ENCODE measurements at regions not wholly inside any gene's neighbourhood (a gene's known extent, or its start where the extent isn't known, plus 50 kb on each side); places are given as distances from the start of the nearest gene placed in this dataset.
"Not testable (repeated sequence)": the region's sequence is repeated elsewhere in the genome, so short reads cannot be mapped to it uniquely, and the experiment has no call there.

DNA sequence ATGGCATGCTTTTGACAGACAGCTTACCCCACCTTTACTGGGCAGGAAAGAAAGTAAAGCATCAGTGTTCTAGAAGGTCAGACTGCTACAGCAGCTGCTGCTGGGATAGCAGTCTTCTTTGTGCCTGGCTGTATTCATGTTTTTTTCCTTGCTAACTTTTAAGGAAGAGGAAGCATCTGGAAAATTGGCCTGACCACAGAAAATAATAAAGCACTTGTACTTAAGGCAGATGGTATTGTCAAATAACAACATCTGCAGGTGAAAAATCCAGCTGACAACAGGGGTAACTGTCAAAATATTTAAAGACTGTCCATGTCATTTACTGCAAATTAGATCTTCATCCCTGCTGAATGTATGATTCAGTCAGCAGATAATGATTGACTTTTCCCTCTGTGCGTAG lies 229.0 kb downstream of the OXSM start:
- Histone ChIP-seq H3K4me3 (ENCODE audit: low read length) (no peak overlapping the region), H3K4me1 (ENCODE audit: control insufficient read depth in 2 of 2, insufficient read depth in 2 of 2, low read length in 2 of 2) (no peaks in the 10 kb centered on the region), H3K27me3 (ENCODE audit: control insufficient read depth in 2 of 2, insufficient read depth in 2 of 2, low read length in 2 of 2) (no peaks in the 10 kb centered on the region), H3K27ac (ENCODE audit: low read depth, low read length) (no peak overlapping the region), H3K9me3 (ENCODE audit: control insufficient read depth in 2 of 3, low read length in 3 of 3) (no peaks in the 10 kb centered on the region), H3K36me3 (ENCODE audit: control insufficient read depth in 2 of 3, insufficient read depth in 3 of 3, low read length in 3 of 3) (no peaks in the 10 kb centered on the region)
- ChIA-PET CTCF (no interaction called here), POLR2A (no interaction called here)
- no peaks in the 10 kb centered on the region for H3K4me1 Mint-ChIP-seq
- peaks cover 2 to 17% (median 9%) of the 10 kb centered on the region in 11 donors for H3K9me3 Mint-ChIP-seq
- intact Hi-C loops (cut with micrococcal nuclease): no loop called here
- DNase-seq: no peak
- ATAC-seq: no peak
- peaks cover 0 to 11% (median 0%) of the 10 kb centered on the region in 5 donors for H3K36me3 Mint-ChIP-seq
- no peak overlapping the region for H3K27ac Mint-ChIP-seq
- H3K4me3 Mint-ChIP-seq: no peak overlapping the region
- peaks cover 0 to 6% (median 0%) of the 10 kb centered on the region in 5 donors for H3K27me3 Mint-ChIP-seq

DNA sequence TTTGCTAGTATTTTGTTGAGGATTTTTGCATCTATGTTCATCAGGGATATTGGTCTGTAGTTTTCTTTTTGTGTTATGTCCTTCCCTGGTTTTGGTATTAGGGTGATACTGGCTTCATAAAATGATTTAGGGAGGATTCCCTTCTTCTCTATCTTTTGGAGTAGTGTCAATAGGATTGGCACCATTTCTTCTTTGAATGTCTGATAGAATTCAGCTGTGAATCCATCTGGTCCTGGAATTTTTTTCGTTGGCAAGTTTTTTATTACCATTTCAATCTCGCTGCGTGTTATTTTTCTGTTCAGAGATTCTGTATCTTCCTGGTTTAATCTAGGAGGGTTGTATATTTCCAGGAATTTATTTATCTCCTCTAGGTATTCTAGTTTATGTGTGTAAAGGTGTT lies 234.3 kb downstream of the OXSM start:
- DNase-seq; intact Hi-C loops (cut with micrococcal nuclease): not testable (repeated sequence)

DNA sequence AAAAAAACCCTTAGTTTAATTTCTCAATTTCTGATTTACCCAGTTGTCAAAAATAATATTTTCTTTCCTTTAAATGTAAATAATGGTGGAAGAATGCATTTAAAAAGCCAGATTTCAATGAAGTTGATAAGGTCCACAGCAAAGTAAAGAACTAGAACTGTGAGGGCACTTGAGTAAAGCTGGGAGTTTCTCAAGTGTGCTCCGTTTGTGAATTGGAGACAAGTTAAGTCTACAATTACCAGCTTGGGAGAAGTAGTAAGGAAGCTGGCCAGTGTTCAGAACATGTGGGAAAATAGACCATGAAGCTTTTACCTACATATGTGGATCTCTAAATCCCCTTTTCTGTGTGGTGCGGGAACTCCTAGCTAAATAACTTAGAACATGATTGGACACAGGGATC lies 239.4 kb downstream of the OXSM start:
- Histone ChIP-seq H3K4me1 (ENCODE audit: control insufficient read depth in 2 of 2, insufficient read depth in 2 of 2, low read length in 2 of 2) (no peaks in the 10 kb centered on the region), H3K36me3 (ENCODE audit: control insufficient read depth in 2 of 3, insufficient read depth in 3 of 3, low read length in 3 of 3) (no peaks in the 10 kb centered on the region), H3K27ac (ENCODE audit: low read depth, low read length) (no peak overlapping the region), H3K4me3 (ENCODE audit: low read length) (no peak overlapping the region), H3K27me3 (ENCODE audit: control insufficient read depth in 2 of 2, insufficient read depth in 2 of 2, low read length in 2 of 2) (no peaks in the 10 kb centered on the region), H3K9me3 (ENCODE audit: control insufficient read depth in 2 of 3, low read length in 3 of 3) (no peaks in the 10 kb centered on the region)
- H3K27ac Mint-ChIP-seq: no peak overlapping the region
- H3K36me3 Mint-ChIP-seq: peaks cover 0 to 7% (median 0%) of the 10 kb centered on the region in 5 donors
- no peaks in the 10 kb centered on the region for H3K4me1 Mint-ChIP-seq
- peaks cover 0 to 23% (median 9%) of the 10 kb centered on the region in 11 donors for H3K9me3 Mint-ChIP-seq
- intact Hi-C loops (cut with micrococcal nuclease): no loop called here
- ChIA-PET POLR2A (no interaction called here), CTCF (no interaction called here)
- ATAC-seq (no peak), DNase-seq (no peak)
- no peak overlapping the region for H3K4me3 Mint-ChIP-seq
- peaks cover 0 to 15% (median 5%) of the 10 kb centered on the region in 5 donors for H3K27me3 Mint-ChIP-seq

More for the DNA sequence above, 234.3 kb downstream of the OXSM start:
- H3K4me1 Mint-ChIP-seq; H3K27me3 ChIP-seq (ENCODE audit: control insufficient read depth in 2 of 2, insufficient read depth in 2 of 2, low read length in 2 of 2); H3K27ac Mint-ChIP-seq; H3K36me3 ChIP-seq (ENCODE audit: control insufficient read depth in 2 of 3, insufficient read depth in 3 of 3, low read length in 3 of 3); POLR2A ChIA-PET; H3K4me1 ChIP-seq (ENCODE audit: control insufficient read depth in 2 of 2, insufficient read depth in 2 of 2, low read length in 2 of 2); H3K9me3 ChIP-seq (ENCODE audit: control insufficient read depth in 2 of 3, low read length in 3 of 3); CTCF ChIA-PET; H3K27ac ChIP-seq (ENCODE audit: low read depth, low read length); ATAC-seq; H3K4me3 Mint-ChIP-seq; H3K4me3 ChIP-seq (ENCODE audit: low read length): not testable (repeated sequence)
- Mint-ChIP-seq H3K27me3 (peaks cover 0 to 15% (median 5%) of the 10 kb centered on the region in 5 donors), H3K9me3 (peaks cover 4 to 36% (median 17%) of the 10 kb centered on the region in 11 donors), H3K36me3 (peaks cover 0 to 11% (median 0%) of the 10 kb centered on the region in 5 donors)

DNA sequence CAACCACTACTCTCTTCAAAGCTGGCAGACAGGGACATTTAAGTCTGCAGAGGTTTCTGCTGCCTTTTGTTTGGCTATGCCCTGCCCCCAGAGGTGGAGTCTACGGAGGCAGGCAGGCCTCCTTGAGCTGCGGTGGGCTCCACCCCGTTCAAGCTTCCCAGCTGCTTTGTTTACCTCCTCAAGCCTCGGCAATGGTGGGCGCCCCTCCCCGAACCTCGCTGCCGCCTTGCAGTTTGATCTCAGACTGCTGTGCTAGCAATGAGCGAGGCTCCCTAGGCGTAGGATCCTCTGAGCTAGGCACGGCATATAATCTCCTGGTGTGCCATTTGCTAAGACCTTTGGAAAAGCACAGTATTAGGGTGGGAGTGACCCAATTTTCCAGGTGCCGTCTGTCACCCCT lies 252.2 kb downstream of the OXSM start:
- peaks cover 3 to 49% (median 14%) of the 10 kb centered on the region in 11 donors for H3K9me3 Mint-ChIP-seq
- H3K4me1 ChIP-seq (ENCODE audit: control insufficient read depth in 2 of 2, insufficient read depth in 2 of 2, low read length in 2 of 2); H3K4me3 Mint-ChIP-seq; CTCF ChIA-PET; intact Hi-C loops (cut with micrococcal nuclease); ATAC-seq; H3K9me3 ChIP-seq (ENCODE audit: control insufficient read depth in 2 of 3, low read length in 3 of 3); H3K4me1 Mint-ChIP-seq; POLR2A ChIA-PET; H3K27me3 Mint-ChIP-seq; H3K27me3 ChIP-seq (ENCODE audit: control insufficient read depth in 2 of 2, insufficient read depth in 2 of 2, low read length in 2 of 2); H3K4me3 ChIP-seq (ENCODE audit: low read length); H3K36me3 ChIP-seq (ENCODE audit: control insufficient read depth in 2 of 3, insufficient read depth in 3 of 3, low read length in 3 of 3); H3K36me3 Mint-ChIP-seq; DNase-seq; H3K27ac ChIP-seq (ENCODE audit: low read depth, low read length); H3K27ac Mint-ChIP-seq: not testable (repeated sequence)

DNA sequence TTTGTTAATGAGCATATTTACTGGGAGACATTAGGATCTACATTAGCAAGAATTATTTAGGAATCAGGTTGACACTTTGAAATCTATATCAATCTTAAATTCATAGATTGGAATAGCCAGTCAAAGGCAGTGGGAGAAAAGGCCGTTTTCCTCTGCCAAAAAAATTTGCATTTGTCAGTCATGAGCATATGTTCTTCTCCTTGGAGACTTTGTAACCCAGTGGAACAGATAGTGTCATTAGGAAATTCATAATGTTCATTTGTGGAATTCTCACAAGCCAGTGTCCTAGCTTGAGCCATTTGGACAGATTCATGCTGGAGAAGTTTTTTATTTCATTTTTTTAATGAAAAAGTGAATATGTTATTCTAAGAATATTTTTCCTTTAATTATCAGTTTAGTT lies 260.1 kb downstream of the OXSM start:
- intact Hi-C loops (cut with micrococcal nuclease): no loop called here
- peaks cover 0 to 5% (median 0%) of the 10 kb centered on the region in 5 donors for H3K27me3 Mint-ChIP-seq

DNA sequence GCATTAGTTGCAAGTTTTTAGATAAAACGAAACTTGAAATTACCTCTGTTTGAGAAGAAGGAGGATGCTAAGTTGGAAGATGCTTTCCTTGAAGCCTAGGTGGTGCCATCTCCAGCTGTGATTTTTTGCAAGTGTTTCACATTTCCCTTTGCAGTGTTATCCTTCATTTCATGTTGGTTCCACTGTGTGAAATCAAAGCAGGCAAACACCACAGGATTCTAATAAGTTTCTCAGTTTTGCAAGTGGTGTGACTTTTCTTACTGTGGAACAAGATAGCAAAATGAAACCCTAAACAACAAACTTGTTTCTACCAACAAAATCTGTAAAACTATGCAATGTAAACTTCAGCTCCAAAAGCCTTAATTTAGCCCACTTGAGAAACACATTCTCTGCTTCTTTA lies 260.9 kb downstream of the OXSM start:
- Mint-ChIP-seq H3K9me3 (peaks cover 0 to 6% (median 2%) of the 10 kb centered on the region in 11 donors), H3K4me3 (no peak overlapping the region), H3K36me3 (no peaks in the 10 kb centered on the region), H3K27me3 (peaks cover 0 to 4% (median 0%) of the 10 kb centered on the region in 5 donors), H3K27ac (no peak overlapping the region), H3K4me1 (no peaks in the 10 kb centered on the region)
- H3K4me1 ChIP-seq (ENCODE audit: control insufficient read depth in 2 of 2, insufficient read depth in 2 of 2, low read length in 2 of 2): no peaks in the 10 kb centered on the region
- no peaks in the 10 kb centered on the region for H3K9me3 ChIP-seq (ENCODE audit: control insufficient read depth in 2 of 3, low read length in 3 of 3)
- no peaks in the 10 kb centered on the region for H3K36me3 ChIP-seq (ENCODE audit: control insufficient read depth in 2 of 3, insufficient read depth in 3 of 3, low read length in 3 of 3)
- H3K27ac ChIP-seq (ENCODE audit: low read depth, low read length): no peak overlapping the region
- no peak for ATAC-seq
- ChIA-PET POLR2A (no interaction called here), CTCF (no interaction called here)
- intact Hi-C loops (cut with micrococcal nuclease): no loop called here
- H3K4me3 ChIP-seq (ENCODE audit: low read length): no peak overlapping the region
- H3K27me3 ChIP-seq (ENCODE audit: control insufficient read depth in 2 of 2, insufficient read depth in 2 of 2, low read length in 2 of 2): no peaks in the 10 kb centered on the region
- DNase-seq: no peak

More for the DNA sequence above, 260.1 kb downstream of the OXSM start:
- H3K36me3 ChIP-seq (ENCODE audit: control insufficient read depth in 2 of 3, insufficient read depth in 3 of 3, low read length in 3 of 3): no peaks in the 10 kb centered on the region
- H3K27me3 ChIP-seq (ENCODE audit: control insufficient read depth in 2 of 2, insufficient read depth in 2 of 2, low read length in 2 of 2): no peaks in the 10 kb centered on the region
- CTCF ChIA-PET: no interaction called here
- Mint-ChIP-seq H3K36me3 (no peaks in the 10 kb centered on the region), H3K27ac (no peak overlapping the region), H3K9me3 (peaks cover 0 to 11% (median 1%) of the 10 kb centered on the region in 11 donors), H3K4me1 (no peaks in the 10 kb centered on the region), H3K4me3 (no peak overlapping the region)
- POLR2A ChIA-PET: no interaction called here
- no peak overlapping the region for H3K27ac ChIP-seq (ENCODE audit: low read depth, low read length)
- DNase-seq (no peak), ATAC-seq (no peak)
- no peaks in the 10 kb centered on the region for H3K9me3 ChIP-seq (ENCODE audit: control insufficient read depth in 2 of 3, low read length in 3 of 3)
- no peak overlapping the region for H3K4me3 ChIP-seq (ENCODE audit: low read length)
- H3K4me1 ChIP-seq (ENCODE audit: control insufficient read depth in 2 of 2, insufficient read depth in 2 of 2, low read length in 2 of 2): no peaks in the 10 kb centered on the region

DNA sequence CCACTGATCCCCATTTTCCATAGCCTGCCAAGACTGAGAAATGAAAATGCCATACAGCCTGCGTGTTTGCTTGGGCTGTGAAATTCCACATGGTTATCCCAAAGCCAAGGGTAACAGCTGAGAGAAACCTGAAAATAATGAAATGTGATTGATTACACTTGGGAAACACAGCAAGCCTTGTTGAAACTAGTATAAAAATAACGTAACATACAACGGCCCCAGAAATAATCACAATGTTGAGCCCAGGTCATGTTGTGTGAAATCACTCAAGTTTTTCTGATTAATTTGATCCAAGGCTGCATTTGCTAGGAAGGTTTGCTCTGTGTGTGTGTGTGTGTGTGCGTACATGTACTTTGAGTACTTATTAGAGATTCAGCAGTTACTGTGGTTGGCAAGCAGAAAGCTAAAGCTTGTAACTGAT lies 269.0 kb downstream of the OXSM start:
- H3K9me3 Mint-ChIP-seq: peaks cover 0 to 7% (median 2%) of the 10 kb centered on the region in 11 donors
- no peaks in the 10 kb centered on the region for H3K4me1 ChIP-seq (ENCODE audit: control insufficient read depth in 2 of 2, insufficient read depth in 2 of 2, low read length in 2 of 2)
- H3K4me1 Mint-ChIP-seq: no peaks in the 10 kb centered on the region
- intact Hi-C loops (cut with micrococcal nuclease): no loop called here
- H3K27me3 ChIP-seq (ENCODE audit: control insufficient read depth in 2 of 2, insufficient read depth in 2 of 2, low read length in 2 of 2): no peaks in the 10 kb centered on the region
- H3K4me3 Mint-ChIP-seq: no peak overlapping the region
- no peak overlapping the region for H3K27ac Mint-ChIP-seq
- CTCF ChIA-PET: no interaction called here
- H3K36me3 ChIP-seq (ENCODE audit: control insufficient read depth in 2 of 3, insufficient read depth in 3 of 3, low read length in 3 of 3): no peaks in the 10 kb centered on the region
- peaks cover 0 to 8% (median 3%) of the 10 kb centered on the region in 5 donors for H3K27me3 Mint-ChIP-seq
- ATAC-seq (no peak), DNase-seq (no peak)
- POLR2A ChIA-PET: no interaction called here
- no peak overlapping the region for H3K4me3 ChIP-seq (ENCODE audit: low read length)
- no peaks in the 10 kb centered on the region for H3K36me3 Mint-ChIP-seq
- no peak overlapping the region for H3K27ac ChIP-seq (ENCODE audit: low read depth, low read length)
- H3K9me3 ChIP-seq (ENCODE audit: control insufficient read depth in 2 of 3, low read length in 3 of 3): no peaks in the 10 kb centered on the region
